Naive B cell (primary cell): ENCODE measurements at regions not wholly inside any gene's neighbourhood (a gene's known extent, or its start where the extent isn't known, plus 50 kb on each side); places are given as distances from the start of the nearest gene placed in this dataset.
"Not testable (repeated sequence)": the region's sequence is repeated elsewhere in the genome, so short reads cannot be mapped to it uniquely, and the experiment has no call there.

Experiments
- ATAC-seq, 2 donors: fragments of 150-1000 bp; cut with Tn5 transposase; 2 replicates each; pipeline ENCODE4 v1.10.0; 2021; ENCODE audit warnings: low read depth in 2 of 2, mild to moderate bottlenecking in 2 of 2, moderate library complexity in 2 of 2
- DNase-seq: peaks from one replicate; pipeline ENCODE4 v3.0.0; 2022
- H3K27ac Mint-ChIP-seq, 6 donors: one replicate each; pipeline ENCODE4 v1.8.0; 2020 to 2022; ENCODE audit warnings: mild to moderate bottlenecking in 6 of 6, mixed read lengths in 6 of 6, moderate library complexity in 5 of 6, inconsistent platforms in 2 of 6
- H3K27me3 Mint-ChIP-seq, 3 donors: one replicate each; pipeline ENCODE4 v1.8.0; 2021 to 2022; ENCODE audit warnings: mixed read lengths in 3 of 3, mild to moderate bottlenecking in 1 of 3
- H3K36me3 Mint-ChIP-seq, 2 donors: one replicate each; pipeline ENCODE4 v1.8.0; 2020 to 2022; ENCODE audit warnings: mixed read lengths in 2 of 2, inconsistent platforms in 1 of 2, mild to moderate bottlenecking in 1 of 2
- H3K4me1 Mint-ChIP-seq, 3 donors: one replicate each; pipeline ENCODE4 v1.8.0; 2020 to 2022; ENCODE audit warnings: mixed read lengths in 3 of 3, inconsistent platforms in 1 of 3, mild to moderate bottlenecking in 1 of 3, moderate library complexity in 1 of 3
- H3K4me3 Mint-ChIP-seq, 8 donors: one replicate each; pipeline ENCODE4 v1.8.0; 2020 to 2022; ENCODE audit warnings: mild to moderate bottlenecking in 8 of 8, mixed read lengths in 8 of 8, moderate library complexity in 8 of 8, inconsistent platforms in 2 of 8
- H3K9me3 Mint-ChIP-seq, 7 donors: one replicate each; pipeline ENCODE4 v1.8.0; 2020 to 2022; ENCODE audit warnings: mixed read lengths in 7 of 7, mild to moderate bottlenecking in 5 of 7, inconsistent platforms in 2 of 7, moderate library complexity in 1 of 7

DNA sequence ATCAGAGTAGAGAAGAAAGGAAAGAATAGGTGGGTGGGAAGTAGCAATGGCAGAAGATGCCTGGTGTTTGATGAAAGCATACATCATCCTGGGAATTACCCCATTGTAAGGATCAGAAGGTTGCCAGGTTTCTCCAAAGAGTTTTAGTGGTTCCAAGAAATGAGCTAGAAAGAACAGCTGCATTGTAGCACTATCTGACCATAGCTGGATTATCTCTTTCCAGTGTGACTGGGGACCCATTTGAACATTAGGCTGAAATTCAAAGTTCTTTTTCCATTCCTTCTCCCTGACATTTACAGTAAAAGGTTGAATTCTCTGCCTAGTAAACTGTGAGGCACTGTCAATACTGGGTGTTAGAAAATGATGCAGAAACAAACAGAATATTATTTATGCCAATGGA is 244.4 kb downstream of the GALC start:
- Mint-ChIP-seq H3K4me1 (no peaks in the 10 kb centered on the region), H3K4me3 (no peak overlapping the region), H3K9me3 (no peaks in the 10 kb centered on the region), H3K27ac (no peak overlapping the region), H3K36me3 (no peaks in the 10 kb centered on the region), H3K27me3 (peaks cover 0 to 3% (median 0%) of the 10 kb centered on the region in 3 donors)
- no peak for ATAC-seq
- DNase-seq = no peak

DNA sequence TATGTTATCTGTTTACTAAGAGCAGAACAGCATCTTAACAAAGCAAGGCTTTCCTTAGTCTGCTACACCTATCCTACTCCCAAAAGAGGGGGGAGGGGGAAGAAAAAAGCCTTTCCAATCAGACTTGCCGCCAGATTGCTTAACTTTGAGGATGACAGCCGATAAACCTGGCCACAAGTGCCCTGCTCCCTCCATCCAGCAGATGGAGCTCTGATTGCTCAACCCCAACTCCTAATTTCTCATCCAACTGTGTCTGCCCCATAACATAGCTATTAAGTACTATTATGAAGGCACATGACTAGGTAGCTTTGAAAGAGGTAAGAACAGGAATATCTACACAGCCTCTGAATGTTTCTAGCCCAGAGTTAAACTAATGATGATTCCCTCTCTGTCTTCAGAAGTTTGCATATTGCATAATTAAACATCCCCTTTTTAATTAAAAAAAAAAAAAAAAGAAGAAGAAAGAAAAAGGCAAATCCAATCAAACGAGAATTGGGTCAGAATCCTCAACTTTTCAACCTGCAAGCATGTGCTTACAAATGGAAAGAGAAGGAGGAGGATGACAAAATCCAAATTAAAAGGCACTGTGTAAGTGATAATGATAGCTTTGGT is 247.4 kb downstream of the GALC start:
- ATAC-seq (no peak), DNase-seq (no peak)
- Mint-ChIP-seq H3K27ac (no peak overlapping the region), H3K9me3 (peaks cover 0 to 8% (median 2%) of the 10 kb centered on the region in 7 donors), H3K4me3 (no peak overlapping the region), H3K36me3 (peaks cover 0 to 5% of the 10 kb centered on the region in 2 donors), H3K4me1 (no peaks in the 10 kb centered on the region), H3K27me3 (peaks cover 0 to 4% (median 0%) of the 10 kb centered on the region in 3 donors)

DNA sequence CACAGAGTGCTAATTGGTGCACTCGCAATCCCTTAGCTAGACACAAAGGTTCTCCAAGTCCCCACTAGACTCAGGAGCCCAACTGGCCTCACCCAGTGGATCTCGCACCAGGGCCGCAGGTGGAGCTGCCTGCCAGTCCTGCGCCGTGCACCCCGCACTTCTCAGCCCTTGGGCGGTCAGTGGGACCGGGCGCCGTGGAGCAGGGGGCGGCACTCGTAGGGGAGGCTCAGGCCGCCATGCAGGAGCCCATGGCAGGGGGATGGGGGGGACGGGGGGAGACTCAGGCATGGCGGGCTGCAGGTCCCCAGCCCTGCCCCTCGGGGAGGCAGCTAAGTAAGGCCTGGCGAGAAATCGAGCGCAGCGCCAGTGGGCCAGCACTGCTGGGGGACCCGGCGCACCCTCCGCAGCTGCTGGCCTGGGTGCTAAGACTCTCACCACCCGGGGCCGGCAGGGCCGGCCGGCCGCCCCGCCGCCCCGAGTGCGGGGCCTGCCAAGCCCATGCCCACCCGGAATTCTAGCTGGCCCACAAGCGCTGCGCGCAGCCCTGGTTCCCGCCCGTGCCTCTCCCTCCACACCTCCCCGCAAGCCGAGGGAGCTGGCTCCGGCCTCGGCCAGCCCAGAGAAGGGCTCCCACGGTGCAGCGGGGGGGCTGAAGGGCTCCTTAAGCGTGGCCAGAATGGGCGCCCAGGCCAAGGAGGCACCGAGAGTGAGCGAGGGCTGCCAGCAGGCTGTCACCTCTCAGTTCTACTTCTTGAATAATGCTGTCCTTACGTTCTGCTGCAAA is 258.2 kb downstream of the GALC start:
- not testable (repeated sequence) for DNase-seq, H3K4me3 Mint-ChIP-seq, H3K9me3 Mint-ChIP-seq, H3K36me3 Mint-ChIP-seq, H3K27me3 Mint-ChIP-seq, H3K4me1 Mint-ChIP-seq, ATAC-seq, H3K27ac Mint-ChIP-seq

DNA sequence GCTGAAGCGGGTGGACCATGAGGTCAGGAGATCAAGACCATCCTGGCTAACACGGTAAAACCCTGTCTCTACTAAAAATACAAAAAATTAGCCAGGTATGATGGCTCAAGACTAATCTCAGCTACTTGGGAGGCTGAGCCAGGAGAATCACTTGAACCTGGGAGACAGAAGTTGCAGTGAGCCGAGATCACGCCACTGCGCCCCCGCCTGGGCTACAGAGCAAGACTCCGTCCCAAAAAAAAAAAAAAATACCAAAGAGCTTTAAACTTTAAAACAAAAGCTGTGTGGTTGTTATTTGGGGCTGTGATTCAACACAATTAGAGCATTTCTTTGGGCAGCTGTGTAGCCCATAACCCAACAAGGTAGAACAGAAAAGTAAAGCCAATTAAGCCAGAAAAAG is 259.9 kb downstream of the GALC start:
- not testable (repeated sequence) for H3K27me3 Mint-ChIP-seq, H3K36me3 Mint-ChIP-seq, H3K9me3 Mint-ChIP-seq, H3K27ac Mint-ChIP-seq, ATAC-seq, H3K4me3 Mint-ChIP-seq, H3K4me1 Mint-ChIP-seq, DNase-seq

DNA sequence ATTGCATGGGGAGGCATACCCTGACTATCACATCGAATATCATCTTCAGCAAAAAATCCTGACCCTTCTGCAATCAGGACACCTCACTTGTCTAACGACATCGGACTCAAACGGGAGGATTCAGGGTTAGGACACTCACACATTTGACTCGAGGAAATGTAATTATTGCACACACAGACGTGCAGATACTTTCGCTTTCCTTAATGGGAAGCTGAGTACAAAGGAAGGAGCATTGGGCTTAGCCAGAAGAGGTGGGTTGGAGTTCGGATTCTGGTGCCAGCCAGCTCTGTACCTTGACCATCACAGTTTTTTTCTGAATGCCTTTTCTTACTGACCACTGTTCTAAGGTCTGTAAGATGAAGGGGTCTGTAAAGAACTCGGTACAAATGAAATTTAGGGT is 260.4 kb downstream of the GALC start:
- ATAC-seq (no peak), DNase-seq (no peak)
- Mint-ChIP-seq H3K27me3 (no peaks in the 10 kb centered on the region), H3K36me3 (no peaks in the 10 kb centered on the region), H3K4me1 (peaks cover 0 to 3% (median 0%) of the 10 kb centered on the region in 3 donors), H3K9me3 (peaks cover 0 to 8% (median 2%) of the 10 kb centered on the region in 7 donors), H3K27ac (no peak overlapping the region), H3K4me3 (no peak overlapping the region)

DNA sequence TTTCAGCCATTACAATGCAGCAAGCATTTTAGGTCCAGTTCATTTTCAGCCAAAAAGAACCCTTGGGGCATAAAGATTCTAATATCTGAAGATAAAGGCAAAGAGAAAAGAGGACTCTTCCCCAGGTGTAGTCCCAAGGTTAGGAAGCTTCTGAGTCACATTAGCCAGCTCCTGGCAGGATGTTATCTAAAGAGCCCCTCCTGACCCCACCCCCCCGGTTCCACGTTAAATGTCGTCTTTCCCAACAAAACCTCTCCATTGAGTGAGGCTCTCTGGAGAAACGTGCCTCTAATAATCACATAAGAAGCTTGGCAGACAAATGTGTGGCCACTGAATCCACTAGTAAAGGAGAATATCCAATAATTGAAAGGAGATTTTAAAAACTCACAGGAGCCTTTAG is 267.7 kb downstream of the GALC start:
- Mint-ChIP-seq H3K4me3 (no peak overlapping the region), H3K36me3 (no peaks in the 10 kb centered on the region), H3K9me3 (peaks cover 0 to 7% (median 0%) of the 10 kb centered on the region in 7 donors), H3K27me3 (peaks cover 0 to 11% (median 0%) of the 10 kb centered on the region in 3 donors), H3K27ac (no peak overlapping the region), H3K4me1 (no peaks in the 10 kb centered on the region)
- ATAC-seq (no peak), DNase-seq (no peak)

DNA sequence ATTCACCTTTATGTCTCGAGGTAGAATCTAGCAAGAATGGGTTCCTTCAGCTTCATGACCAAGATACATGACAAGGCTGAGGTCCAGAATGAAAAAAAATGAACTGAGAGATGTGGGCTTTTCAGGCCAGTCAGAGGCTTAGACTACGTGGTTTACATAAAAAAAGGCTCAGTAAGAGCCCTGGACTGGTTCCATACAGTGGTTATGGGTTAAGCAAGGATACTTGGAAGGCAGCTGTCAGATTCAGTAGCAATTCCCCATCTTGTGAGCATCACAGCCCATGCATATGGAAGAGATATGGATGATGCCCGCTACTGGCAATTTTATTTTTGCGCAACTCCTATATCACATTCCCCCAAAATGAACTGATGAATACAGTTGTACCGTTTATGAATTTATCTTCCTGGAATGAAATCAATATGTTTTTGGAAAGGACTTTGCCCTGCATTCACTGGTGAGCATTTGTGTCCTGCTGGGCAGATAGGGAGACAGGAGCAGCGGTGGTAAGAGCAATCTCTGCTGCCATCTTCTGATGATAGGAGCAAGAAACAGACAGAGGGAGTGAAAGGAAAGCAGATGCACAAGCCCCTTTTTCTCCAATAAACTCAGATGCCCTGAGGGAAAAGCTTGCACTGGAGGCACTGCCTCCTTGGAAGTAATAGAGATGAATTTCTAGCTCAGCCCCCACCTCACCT is 280.4 kb downstream of the GALC start:
- Mint-ChIP-seq H3K9me3 (no peaks in the 10 kb centered on the region), H3K4me3 (no peak overlapping the region), H3K27ac (no peak overlapping the region), H3K36me3 (no peaks in the 10 kb centered on the region), H3K4me1 (no peaks in the 10 kb centered on the region), H3K27me3 (no peaks in the 10 kb centered on the region)
- ATAC-seq (no peak), DNase-seq (no peak)

DNA sequence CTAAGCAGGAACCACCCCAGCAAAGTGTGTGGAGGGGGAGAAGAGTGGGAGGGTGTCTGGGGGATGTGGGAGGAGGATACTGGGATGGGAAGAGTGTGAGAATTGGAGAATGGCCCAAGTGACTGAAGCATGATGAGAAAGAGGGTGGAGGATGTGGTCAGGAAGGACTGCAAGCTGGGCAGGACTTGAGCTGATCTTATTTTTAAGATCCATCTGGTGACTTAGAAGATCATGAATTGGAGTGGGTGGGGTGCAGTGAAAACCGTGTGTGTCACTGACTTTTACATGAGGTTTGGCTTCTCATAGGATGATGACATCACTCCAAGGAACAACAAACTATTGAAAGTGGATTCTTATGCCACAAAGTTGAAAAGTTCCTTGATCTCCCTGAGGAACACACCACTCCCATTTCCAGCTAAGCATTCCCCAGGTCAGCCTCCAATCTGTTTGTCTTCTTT is 287.5 kb downstream of the GALC start:
- Mint-ChIP-seq H3K36me3 (no peaks in the 10 kb centered on the region), H3K27me3 (no peaks in the 10 kb centered on the region), H3K4me1 (no peaks in the 10 kb centered on the region), H3K4me3 (peak overlapping the region in 1 of 8 donors; percentile 58), H3K9me3 (peaks cover 0 to 10% (median 0%) of the 10 kb centered on the region in 7 donors), H3K27ac (no peak overlapping the region)
- DNase-seq = no peak
- no peak for ATAC-seq

DNA sequence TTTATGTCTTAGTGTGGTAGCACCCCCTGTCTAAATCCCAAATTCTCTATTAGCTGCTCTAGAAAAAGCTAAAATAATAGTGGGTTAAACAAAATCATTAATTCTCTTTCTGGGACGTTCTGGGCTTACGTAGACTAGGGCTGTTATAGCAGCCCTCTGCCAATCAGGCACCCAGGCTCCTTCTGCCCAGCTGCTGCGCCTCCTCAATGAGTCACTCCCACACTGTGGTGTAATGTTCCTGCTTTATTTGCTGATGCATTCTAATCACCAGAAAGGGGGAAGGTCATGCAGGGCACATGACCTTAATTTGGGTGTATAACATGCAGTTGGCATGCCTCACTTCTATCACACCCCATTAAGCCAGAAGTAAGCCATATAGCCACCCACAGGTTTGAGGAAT is 294.5 kb downstream of the GALC start:
- ATAC-seq (no peak), DNase-seq (no peak)
- Mint-ChIP-seq H3K9me3 (peaks cover 0 to 9% (median 5%) of the 10 kb centered on the region in 7 donors), H3K36me3 (no peaks in the 10 kb centered on the region), H3K4me1 (no peaks in the 10 kb centered on the region), H3K27ac (no peak overlapping the region), H3K27me3 (no peaks in the 10 kb centered on the region), H3K4me3 (no peak overlapping the region)

DNA sequence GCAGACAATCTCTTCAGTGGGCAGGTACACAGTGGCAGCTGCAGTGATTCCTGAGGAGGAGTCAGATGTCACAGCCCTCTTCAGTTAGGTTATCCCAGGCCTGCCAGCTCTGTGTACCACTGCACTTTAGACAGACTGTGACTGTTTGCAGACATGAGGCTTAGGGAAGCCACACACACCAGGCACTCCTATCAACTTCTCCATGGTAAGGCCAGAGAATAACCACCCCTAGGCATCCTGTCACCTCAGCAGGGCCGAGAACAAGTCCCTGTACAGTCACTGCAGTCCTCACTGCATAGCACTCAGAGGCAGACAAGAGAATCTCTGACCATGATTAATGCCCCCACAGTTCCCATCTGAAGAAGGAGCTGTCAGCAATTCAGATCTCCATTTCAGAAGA is 296.5 kb downstream of the GALC start:
- ATAC-seq = no peak
- no peak overlapping the region for H3K27ac Mint-ChIP-seq
- H3K36me3 Mint-ChIP-seq = no peaks in the 10 kb centered on the region
- no peak overlapping the region for H3K4me3 Mint-ChIP-seq
- H3K9me3 Mint-ChIP-seq = peaks cover 0 to 9% (median 0%) of the 10 kb centered on the region in 7 donors
- DNase-seq = no peak
- no peaks in the 10 kb centered on the region for H3K27me3 Mint-ChIP-seq
- H3K4me1 Mint-ChIP-seq = no peaks in the 10 kb centered on the region

DNA sequence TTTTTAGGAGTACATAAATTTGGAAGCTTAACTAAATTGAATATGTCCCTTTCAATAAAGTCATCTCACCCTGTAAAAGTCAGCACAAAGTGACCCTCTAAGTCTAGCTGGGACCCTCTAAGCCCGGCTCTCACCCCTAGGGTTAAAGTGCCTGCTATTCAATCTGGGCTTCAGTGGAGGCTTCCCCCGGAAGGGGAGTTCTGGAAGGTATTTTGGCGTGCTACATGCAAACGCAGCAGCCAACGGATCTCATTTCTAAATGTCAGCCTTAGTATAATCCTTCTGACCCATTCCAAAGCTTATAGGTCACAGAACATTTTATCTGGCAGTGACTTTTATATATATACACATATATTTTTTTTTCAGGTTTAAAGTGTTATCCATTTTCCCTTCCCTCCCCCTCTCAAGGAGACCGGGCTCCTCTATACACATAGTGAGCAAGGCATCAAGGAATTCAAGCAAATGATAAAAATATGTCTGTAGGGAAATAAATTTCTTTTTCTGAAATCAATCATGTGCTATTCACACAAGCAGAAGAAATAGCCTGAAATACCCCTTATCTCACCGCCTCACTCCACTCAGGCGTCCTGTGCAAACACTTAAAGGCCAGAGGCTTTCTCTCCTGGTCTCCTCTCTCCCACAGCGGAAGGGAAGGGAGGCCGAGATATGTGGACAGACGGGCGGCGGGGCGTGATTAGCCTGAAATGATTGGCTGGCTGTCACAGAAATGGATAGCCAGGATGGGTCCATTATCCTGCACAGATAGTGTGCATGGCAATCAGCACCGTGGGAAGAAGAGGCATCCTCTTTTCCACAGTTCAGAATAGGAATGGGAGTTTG is 301.7 kb downstream of the GALC start:
- no peak overlapping the region for H3K4me3 Mint-ChIP-seq
- H3K27ac Mint-ChIP-seq = no peak overlapping the region
- peaks cover 0 to 3% (median 0%) of the 10 kb centered on the region in 3 donors for H3K27me3 Mint-ChIP-seq
- no peaks in the 10 kb centered on the region for H3K4me1 Mint-ChIP-seq
- no peaks in the 10 kb centered on the region for H3K36me3 Mint-ChIP-seq
- ATAC-seq (no peak), DNase-seq (no peak)
- H3K9me3 Mint-ChIP-seq = peaks cover 0 to 9% (median 4%) of the 10 kb centered on the region in 7 donors

DNA sequence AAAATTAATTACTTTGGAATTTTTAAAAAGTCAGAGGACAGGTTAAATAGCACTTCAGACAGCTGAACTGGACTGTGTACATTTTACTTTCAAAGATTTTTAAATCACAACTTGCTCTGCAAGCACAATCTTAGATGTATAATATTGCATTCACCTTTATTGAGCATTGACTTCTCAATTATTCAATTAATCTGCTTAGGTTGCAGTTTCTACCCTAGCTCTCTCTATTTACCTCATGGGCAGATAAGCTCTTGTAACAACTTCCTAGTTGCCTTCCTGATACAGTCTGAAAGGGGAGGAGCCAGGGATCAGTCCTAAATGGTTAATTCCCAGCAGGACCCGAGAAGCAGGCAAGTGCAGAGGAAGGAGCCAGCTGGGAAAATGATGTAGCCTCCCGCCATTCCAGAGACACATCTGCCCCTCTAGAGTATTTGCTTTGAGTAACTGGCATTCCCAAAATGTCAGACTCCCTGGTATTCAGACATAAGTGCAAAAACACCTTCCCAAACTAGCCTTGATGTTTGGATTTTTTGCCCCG is 302.8 kb downstream of the GALC start:
- no peak overlapping the region for H3K4me3 Mint-ChIP-seq
- peaks cover 0 to 9% (median 4%) of the 10 kb centered on the region in 7 donors for H3K9me3 Mint-ChIP-seq
- DNase-seq = no peak
- H3K4me1 Mint-ChIP-seq = no peaks in the 10 kb centered on the region
- H3K36me3 Mint-ChIP-seq = no peaks in the 10 kb centered on the region
- no peak overlapping the region for H3K27ac Mint-ChIP-seq
- peaks cover 0 to 5% (median 0%) of the 10 kb centered on the region in 3 donors for H3K27me3 Mint-ChIP-seq
- no peak for ATAC-seq

DNA sequence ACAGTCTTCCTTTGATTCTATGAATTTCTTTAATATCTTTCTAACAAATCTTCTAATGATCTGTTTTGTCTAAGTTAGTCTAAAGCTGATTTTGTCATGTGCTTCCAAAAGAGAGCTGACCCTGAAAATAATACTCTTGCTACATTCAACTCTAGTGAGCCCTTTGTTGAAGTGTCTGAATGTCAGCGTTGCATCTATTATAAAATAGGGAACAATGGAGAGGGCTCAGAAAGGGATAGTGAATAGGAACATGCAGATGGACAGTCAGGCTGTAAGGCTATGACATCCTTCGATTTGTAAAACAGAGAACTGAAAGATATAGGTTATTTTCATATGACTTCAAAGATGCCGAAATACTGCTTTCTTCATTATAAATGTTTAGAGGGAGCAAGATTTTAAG is 304.5 kb downstream of the GALC start:
- Mint-ChIP-seq H3K4me1 (no peaks in the 10 kb centered on the region), H3K9me3 (peaks cover 0 to 6% (median 0%) of the 10 kb centered on the region in 7 donors), H3K27me3 (peaks cover 0 to 5% (median 0%) of the 10 kb centered on the region in 3 donors), H3K27ac (no peak overlapping the region), H3K36me3 (no peaks in the 10 kb centered on the region), H3K4me3 (no peak overlapping the region)
- no peak for ATAC-seq
- DNase-seq = no peak
